ENCODE measurements at regions not wholly inside any gene's neighbourhood (a gene's known extent, or its start where the extent isn't known, plus 50 kb on each side); places are given as distances from the start of the nearest gene placed in this dataset.

GRCh38 chr1:8115031-8115768, 89.1 kb upstream of the ERRFI1 start:
- DNase-seq (ENCODE audit: low spot score): no peak

GRCh38 chr1:8113262-8114220, 87.4 kb upstream of the ERRFI1 start:
- no peak for DNase-seq (ENCODE audit: low spot score)

GRCh38 chr1:8112611-8113261, 86.6 kb upstream of the ERRFI1 start:
- DNase-seq (ENCODE audit: low spot score): no peak

- DNase-seq (ENCODE audit: low spot score): no peak
Observed at GRCh38 chr1:8111560-8111959, 85.5 kb upstream of the ERRFI1 start.

GRCh38 chr1:8109216-8109615, 83.1 kb upstream of the ERRFI1 start:
- DNase-seq (ENCODE audit: low spot score): no peak

- no peak for DNase-seq (ENCODE audit: low spot score)
Observed at GRCh38 chr1:8107897-8108296, 81.8 kb upstream of the ERRFI1 start.

- no peak for DNase-seq (ENCODE audit: low spot score)
Observed at GRCh38 chr1:8104278-8105236, 78.4 kb upstream of the ERRFI1 start.

- no peak for DNase-seq (ENCODE audit: low spot score)
Observed at GRCh38 chr1:8097908-8098307, 71.8 kb upstream of the ERRFI1 start.

GRCh38 chr1:8097077-8097799, 71.1 kb upstream of the ERRFI1 start:
- DNase-seq (ENCODE audit: low spot score): peak; percentile 92

- DNase-seq (ENCODE audit: low spot score): peak; percentile 80
Observed at GRCh38 chr1:8096105-8097011, 70.2 kb upstream of the ERRFI1 start.

GRCh38 chr1:8095584-8095983, 69.5 kb upstream of the ERRFI1 start:
- no peak for DNase-seq (ENCODE audit: low spot score)

- peak; percentile 78 for DNase-seq (ENCODE audit: low spot score)
Observed at GRCh38 chr1:8094481-8095241, 68.6 kb upstream of the ERRFI1 start.

GRCh38 chr1:8093221-8093980, 67.3 kb upstream of the ERRFI1 start:
- no peak for DNase-seq (ENCODE audit: low spot score)

GRCh38 chr1:8092657-8093056, 66.5 kb upstream of the ERRFI1 start:
- no peak for DNase-seq (ENCODE audit: low spot score)

GRCh38 chr1:8091691-8092090, 65.6 kb upstream of the ERRFI1 start:
- DNase-seq (ENCODE audit: low spot score): no peak

- peak; percentile 58 for DNase-seq (ENCODE audit: low spot score)
Observed at GRCh38 chr1:8090241-8090702, 64.2 kb upstream of the ERRFI1 start.

GRCh38 chr1:8089535-8090228, 63.6 kb upstream of the ERRFI1 start:
- DNase-seq (ENCODE audit: low spot score): no peak
